ENCODE measurements at regions not wholly inside any gene's neighbourhood (a gene's known extent, or its start where the extent isn't known, plus 50 kb on each side); places are given as distances from the start of the nearest gene placed in this dataset.

- H3K9ac ChIP-seq (ENCODE audit: low read depth, low read length): no peak overlapping the region
- H3K36me3 ChIP-seq (ENCODE audit: insufficient read depth, low read length): no peaks in the 10 kb centered on the region
- no peaks in the 10 kb centered on the region for H3K4me1 ChIP-seq (ENCODE audit: control insufficient read depth, insufficient read depth, low read length)
- no peaks in the 10 kb centered on the region for H3K27me3 ChIP-seq (ENCODE audit: control insufficient read depth, insufficient read depth, low read length)
- no peak overlapping the region for H3K4me3 ChIP-seq (ENCODE audit: low read length)
- H3K9me3 ChIP-seq (replicated peaks; ENCODE audit: low read length): no peaks in the 10 kb centered on the region
- no peak overlapping the region for H3K4me2 ChIP-seq (ENCODE audit: low read length)
Measured at GRCh38 chr2:23092831-23093230, 292.1 kb upstream of the KLHL29 start.

GRCh38 chr2:23093513-23093912 lies 291.5 kb upstream of the KLHL29 start:
- H3K27me3 ChIP-seq (ENCODE audit: control insufficient read depth, insufficient read depth, low read length): no peaks in the 10 kb centered on the region
- H3K9ac ChIP-seq (ENCODE audit: low read depth, low read length): no peak overlapping the region
- H3K9me3 ChIP-seq (replicated peaks; ENCODE audit: low read length): no peaks in the 10 kb centered on the region
- H3K4me3 ChIP-seq (ENCODE audit: low read length): no peak overlapping the region
- H3K4me2 ChIP-seq (ENCODE audit: low read length): no peak overlapping the region
- no peaks in the 10 kb centered on the region for H3K36me3 ChIP-seq (ENCODE audit: insufficient read depth, low read length)
- H3K4me1 ChIP-seq (ENCODE audit: control insufficient read depth, insufficient read depth, low read length): no peaks in the 10 kb centered on the region

GRCh38 chr2:23096906-23097602 lies 287.9 kb upstream of the KLHL29 start:
- no peak overlapping the region for H3K9ac ChIP-seq (ENCODE audit: low read depth, low read length)
- no peaks in the 10 kb centered on the region for H3K27me3 ChIP-seq (ENCODE audit: control insufficient read depth, insufficient read depth, low read length)
- no peaks in the 10 kb centered on the region for H3K9me3 ChIP-seq (replicated peaks; ENCODE audit: low read length)
- no peaks in the 10 kb centered on the region for H3K4me1 ChIP-seq (ENCODE audit: control insufficient read depth, insufficient read depth, low read length)
- H3K4me3 ChIP-seq (ENCODE audit: low read length): no peak overlapping the region
- no peaks in the 10 kb centered on the region for H3K36me3 ChIP-seq (ENCODE audit: insufficient read depth, low read length)
- no peak overlapping the region for H3K4me2 ChIP-seq (ENCODE audit: low read length)

- Histone ChIP-seq H3K4me3 (ENCODE audit: low read length) (no peak overlapping the region), H3K36me3 (ENCODE audit: insufficient read depth, low read length) (no peaks in the 10 kb centered on the region), H3K4me1 (ENCODE audit: control insufficient read depth, insufficient read depth, low read length) (no peaks in the 10 kb centered on the region), H3K9ac (ENCODE audit: low read depth, low read length) (no peak overlapping the region), H3K4me2 (ENCODE audit: low read length) (no peak overlapping the region), H3K27me3 (ENCODE audit: control insufficient read depth, insufficient read depth, low read length) (no peaks in the 10 kb centered on the region), H3K9me3 (replicated peaks; ENCODE audit: low read length) (no peaks in the 10 kb centered on the region)
Measured at GRCh38 chr2:23100406-23100805, 284.6 kb upstream of the KLHL29 start.

GRCh38 chr2:23106242-23106785 lies 278.7 kb upstream of the KLHL29 start:
- Histone ChIP-seq H3K4me2 (ENCODE audit: low read length) (no peak overlapping the region), H3K4me1 (ENCODE audit: control insufficient read depth, insufficient read depth, low read length) (no peaks in the 10 kb centered on the region), H3K4me3 (ENCODE audit: low read length) (no peak overlapping the region), H3K9ac (ENCODE audit: low read depth, low read length) (no peak overlapping the region), H3K27me3 (ENCODE audit: control insufficient read depth, insufficient read depth, low read length) (no peaks in the 10 kb centered on the region), H3K36me3 (ENCODE audit: insufficient read depth, low read length) (no peaks in the 10 kb centered on the region), H3K9me3 (replicated peaks; ENCODE audit: low read length) (no peaks in the 10 kb centered on the region)

- Histone ChIP-seq H3K9me3 (replicated peaks; ENCODE audit: low read length) (no peaks in the 10 kb centered on the region), H3K4me1 (ENCODE audit: control insufficient read depth, insufficient read depth, low read length) (no peaks in the 10 kb centered on the region)
Measured at GRCh38 chr2:23107327-23107941, 277.5 kb upstream of the KLHL29 start.

GRCh38 chr2:23111263-23111662 lies 273.7 kb upstream of the KLHL29 start:
- Histone ChIP-seq H3K4me1 (ENCODE audit: control insufficient read depth, insufficient read depth, low read length) (no peaks in the 10 kb centered on the region), H3K36me3 (ENCODE audit: insufficient read depth, low read length) (no peaks in the 10 kb centered on the region), H3K27me3 (ENCODE audit: control insufficient read depth, insufficient read depth, low read length) (no peaks in the 10 kb centered on the region), H3K9ac (ENCODE audit: low read depth, low read length) (no peak overlapping the region), H3K4me2 (ENCODE audit: low read length) (no peak overlapping the region), H3K4me3 (ENCODE audit: low read length) (no peak overlapping the region), H3K9me3 (replicated peaks; ENCODE audit: low read length) (no peaks in the 10 kb centered on the region)

More at GRCh38 chr2:23107327-23107941, 277.5 kb upstream of the KLHL29 start:
- Histone ChIP-seq H3K36me3 (ENCODE audit: insufficient read depth, low read length) (no peaks in the 10 kb centered on the region), H3K4me2 (ENCODE audit: low read length) (no peak overlapping the region), H3K9ac (ENCODE audit: low read depth, low read length) (no peak overlapping the region), H3K4me3 (ENCODE audit: low read length) (no peak overlapping the region), H3K27me3 (ENCODE audit: control insufficient read depth, insufficient read depth, low read length) (no peaks in the 10 kb centered on the region)

GRCh38 chr2:23112517-23112916 lies 272.5 kb upstream of the KLHL29 start:
- Histone ChIP-seq H3K4me1 (ENCODE audit: control insufficient read depth, insufficient read depth, low read length) (no peaks in the 10 kb centered on the region), H3K4me3 (ENCODE audit: low read length) (no peak overlapping the region), H3K36me3 (ENCODE audit: insufficient read depth, low read length) (no peaks in the 10 kb centered on the region), H3K4me2 (ENCODE audit: low read length) (no peak overlapping the region), H3K27me3 (ENCODE audit: control insufficient read depth, insufficient read depth, low read length) (no peaks in the 10 kb centered on the region), H3K9me3 (replicated peaks; ENCODE audit: low read length) (no peaks in the 10 kb centered on the region), H3K9ac (ENCODE audit: low read depth, low read length) (no peak overlapping the region)

- Histone ChIP-seq H3K4me2 (ENCODE audit: low read length) (no peak overlapping the region), H3K36me3 (ENCODE audit: insufficient read depth, low read length) (no peaks in the 10 kb centered on the region), H3K27me3 (ENCODE audit: control insufficient read depth, insufficient read depth, low read length) (no peaks in the 10 kb centered on the region), H3K4me3 (ENCODE audit: low read length) (no peak overlapping the region), H3K4me1 (ENCODE audit: control insufficient read depth, insufficient read depth, low read length) (no peaks in the 10 kb centered on the region), H3K9me3 (replicated peaks; ENCODE audit: low read length) (no peaks in the 10 kb centered on the region), H3K9ac (ENCODE audit: low read depth, low read length) (no peak overlapping the region)
Measured at GRCh38 chr2:23114299-23114698, 270.7 kb upstream of the KLHL29 start.

- Histone ChIP-seq H3K36me3 (ENCODE audit: insufficient read depth, low read length) (no peaks in the 10 kb centered on the region), H3K9ac (ENCODE audit: low read depth, low read length) (no peak overlapping the region), H3K4me3 (ENCODE audit: low read length) (no peak overlapping the region), H3K27me3 (ENCODE audit: control insufficient read depth, insufficient read depth, low read length) (no peaks in the 10 kb centered on the region), H3K4me2 (ENCODE audit: low read length) (no peak overlapping the region), H3K9me3 (replicated peaks; ENCODE audit: low read length) (no peaks in the 10 kb centered on the region), H3K4me1 (ENCODE audit: control insufficient read depth, insufficient read depth, low read length) (no peaks in the 10 kb centered on the region)
Measured at GRCh38 chr2:23118313-23118712, 266.7 kb upstream of the KLHL29 start.

- H3K36me3 ChIP-seq (ENCODE audit: insufficient read depth, low read length): no peaks in the 10 kb centered on the region
- no peaks in the 10 kb centered on the region for H3K27me3 ChIP-seq (ENCODE audit: control insufficient read depth, insufficient read depth, low read length)
- no peak overlapping the region for H3K9ac ChIP-seq (ENCODE audit: low read depth, low read length)
- H3K4me2 ChIP-seq (ENCODE audit: low read length): no peak overlapping the region
- H3K9me3 ChIP-seq (replicated peaks; ENCODE audit: low read length): no peaks in the 10 kb centered on the region
- H3K4me3 ChIP-seq (ENCODE audit: low read length): no peak overlapping the region
- H3K4me1 ChIP-seq (ENCODE audit: control insufficient read depth, insufficient read depth, low read length): no peaks in the 10 kb centered on the region
Measured at GRCh38 chr2:23118894-23119293, 266.1 kb upstream of the KLHL29 start.

- Histone ChIP-seq H3K27me3 (ENCODE audit: control insufficient read depth, insufficient read depth, low read length) (no peaks in the 10 kb centered on the region), H3K4me2 (ENCODE audit: low read length) (no peak overlapping the region), H3K36me3 (ENCODE audit: insufficient read depth, low read length) (no peaks in the 10 kb centered on the region), H3K4me3 (ENCODE audit: low read length) (no peak overlapping the region), H3K4me1 (ENCODE audit: control insufficient read depth, insufficient read depth, low read length) (no peaks in the 10 kb centered on the region), H3K9ac (ENCODE audit: low read depth, low read length) (no peak overlapping the region), H3K9me3 (replicated peaks; ENCODE audit: low read length) (no peaks in the 10 kb centered on the region)
Measured at GRCh38 chr2:23120161-23120560, 264.8 kb upstream of the KLHL29 start.

All from skeletal muscle satellite cell (primary cell).